SK-N-SH treated with all-trans-retinoic acid at 6 μM for 48 hours (cell line): ENCODE measurements at regions not wholly inside any gene's neighbourhood (a gene's known extent, or its start where the extent isn't known, plus 50 kb on each side); places are given as distances from the start of the nearest gene placed in this dataset.

Experiments
- ATAC-seq: fragments of 200-7000 bp; cut with Tn5 transposase; 3 replicates; pipeline ENCODE4 v1.9.1; 2020; ENCODE audit warnings: mild to moderate bottlenecking, moderate library complexity
- ARNTL ChIP-seq: fragments of 450-650 bp; formaldehyde crosslinking; IDR thresholded peaks from 2 replicates; pipeline ENCODE4 v1.5.0; 2020; ENCODE audit warnings: low read depth, mild to moderate bottlenecking, moderate library complexity, borderline replicate concordance
- BACH2 ChIP-seq: fragments of 250-450 bp; sonication (Bioruptor Pico); IDR thresholded peaks from 2 replicates; pipeline ENCODE4 v1.9.0; 2021; ENCODE audit warnings: mild to moderate bottlenecking, borderline replicate concordance
- ESRRG ChIP-seq: fragments of 250-450 bp; sonication (Bioruptor Pico); IDR thresholded peaks from 2 replicates; pipeline ENCODE4 v1.6.1; 2021; ENCODE audit warnings: mild to moderate bottlenecking
- GLIS3 ChIP-seq: fragments of 250-450 bp; sonication (Bioruptor Pico); IDR thresholded peaks from 2 replicates; pipeline ENCODE4 v1.5.0; 2020; ENCODE audit warnings: mild to moderate bottlenecking, moderate library complexity
- ISL1 ChIP-seq: fragments of 250-450 bp; sonication (Bioruptor Pico); IDR thresholded peaks from 2 replicates; pipeline ENCODE4 v2.1.2; 2022; ENCODE audit warnings: mild to moderate bottlenecking, moderate library complexity
- OSR1 ChIP-seq: fragments of 250-450 bp; sonication (Bioruptor Pico); IDR thresholded peaks from 2 replicates; pipeline ENCODE4 v1.8.0; 2022; ENCODE audit warnings: moderate library complexity, mild to moderate bottlenecking, inconsistent platforms
- PPARA ChIP-seq: fragments of 250-450 bp; sonication (Bioruptor Pico); IDR thresholded peaks from 2 replicates; pipeline ENCODE4 v1.5.0; 2020; ENCODE audit warnings: mild to moderate bottlenecking, borderline replicate concordance
- SNAI2 ChIP-seq: fragments of 250-450 bp; sonication (Bioruptor Pico); IDR thresholded peaks from 2 replicates; pipeline ENCODE4 v1.5.0; 2020; ENCODE audit warnings: mild to moderate bottlenecking, moderate library complexity
- TCF4 ChIP-seq: fragments of 250-450 bp; sonication (Bioruptor Pico); IDR thresholded peaks from 2 replicates; pipeline ENCODE4 v1.8.0; 2021; ENCODE audit warnings: mild to moderate bottlenecking, moderate library complexity, borderline replicate concordance
- TOX ChIP-seq: fragments of 250-450 bp; sonication (Bioruptor Pico); IDR thresholded peaks from 2 replicates; pipeline ENCODE4 v1.8.0; 2021; ENCODE audit warnings: mild to moderate bottlenecking, moderate library complexity, borderline replicate concordance
- ZC3H10 ChIP-seq: fragments of 250-450 bp; sonication (Bioruptor Pico); IDR thresholded peaks from 2 replicates; pipeline ENCODE4 v1.5.1; 2021; ENCODE audit warnings: mild to moderate bottlenecking, moderate library complexity
- ZFP30 ChIP-seq: fragments of 450-650 bp; formaldehyde crosslinking; IDR thresholded peaks from 2 replicates; pipeline ENCODE4 v1.5.0; 2022; ENCODE audit warnings: mild to moderate bottlenecking, moderate library complexity
- ZNF565 ChIP-seq: fragments of 450-650 bp; formaldehyde crosslinking; conservative IDR thresholded peaks from 2 replicates; pipeline ENCODE4 v1.5.0; 2020; ENCODE audit warnings: low read depth, mild to moderate bottlenecking, moderate library complexity
- ZNF70 ChIP-seq: fragments of 450-650 bp; formaldehyde crosslinking; IDR thresholded peaks from 2 replicates; pipeline ENCODE4 v1.5.0; 2020; ENCODE audit warnings: mild to moderate bottlenecking, moderate library complexity
- ZNF8 ChIP-seq: fragments of 450-650 bp; formaldehyde crosslinking; IDR thresholded peaks from 2 replicates; pipeline ENCODE4 v1.5.0; 2020; ENCODE audit warnings: mild to moderate bottlenecking, moderate library complexity
- TF ChIP-seq, protein P1 (sequence below): fragments of 250-450 bp; sonication (Bioruptor Pico); IDR thresholded peaks from 2 replicates; pipeline ENCODE4 v1.8.0; 2020; ENCODE audit warnings: mild to moderate bottlenecking, moderate library complexity, borderline replicate concordance
- TF ChIP-seq, protein P2 (sequence below): fragments of 250-450 bp; sonication (Bioruptor Pico); IDR thresholded peaks from 2 replicates; pipeline ENCODE4 v1.5.0; 2020; ENCODE audit warnings: mild to moderate bottlenecking, moderate library complexity
- TF ChIP-seq, protein P3 (sequence below): fragments of 250-450 bp; sonication (Bioruptor Pico); IDR thresholded peaks from 2 replicates; pipeline ENCODE4 v1.8.0; 2021; ENCODE audit warnings: low read depth, mild to moderate bottlenecking, moderate library complexity, borderline replicate concordance
- TF ChIP-seq, protein P4 (sequence below): fragments of 250-450 bp; sonication (Bioruptor Pico); IDR thresholded peaks from 2 replicates; pipeline ENCODE4 v1.5.1; 2020; ENCODE audit warnings: low read depth, mild to moderate bottlenecking, moderate library complexity

DNA sequence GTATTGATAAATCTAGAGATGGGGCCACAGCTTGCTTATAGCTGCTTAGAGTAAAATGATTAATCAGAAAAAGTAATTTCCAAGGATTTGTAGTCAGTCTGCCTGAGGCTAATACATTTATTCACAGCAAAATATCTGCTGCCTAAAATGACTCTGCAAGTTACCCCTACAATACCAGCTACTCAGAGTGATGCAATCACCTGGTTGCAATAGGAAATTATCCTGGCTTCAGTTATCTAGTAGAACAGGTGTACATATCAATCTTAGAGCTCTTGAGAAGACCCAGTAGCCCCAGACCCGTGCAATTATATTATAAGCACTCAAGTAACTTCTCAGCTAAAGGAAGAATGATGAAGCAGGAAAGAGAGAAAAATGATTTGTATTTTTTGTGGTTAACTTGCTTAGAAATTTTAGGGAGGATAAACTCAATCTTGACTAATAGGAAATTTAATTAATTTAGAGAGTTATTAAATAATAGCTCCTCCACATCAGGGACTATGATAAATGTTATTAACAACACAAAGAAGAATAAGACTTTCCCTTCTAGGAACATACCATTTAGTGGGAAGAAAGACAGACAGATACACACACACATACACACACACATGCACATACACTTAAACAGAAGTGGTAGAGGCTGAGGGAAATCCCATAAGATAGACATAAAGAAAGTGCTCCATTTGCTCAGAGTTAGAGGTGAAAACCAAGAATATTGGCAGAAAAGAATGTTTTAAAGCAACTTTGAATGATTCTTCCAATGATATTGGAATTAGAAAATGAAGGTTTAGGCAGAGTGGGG, 140.4 kb upstream of the PRSS1 start (continued):
- TF ChIP-seq, protein P1, sequence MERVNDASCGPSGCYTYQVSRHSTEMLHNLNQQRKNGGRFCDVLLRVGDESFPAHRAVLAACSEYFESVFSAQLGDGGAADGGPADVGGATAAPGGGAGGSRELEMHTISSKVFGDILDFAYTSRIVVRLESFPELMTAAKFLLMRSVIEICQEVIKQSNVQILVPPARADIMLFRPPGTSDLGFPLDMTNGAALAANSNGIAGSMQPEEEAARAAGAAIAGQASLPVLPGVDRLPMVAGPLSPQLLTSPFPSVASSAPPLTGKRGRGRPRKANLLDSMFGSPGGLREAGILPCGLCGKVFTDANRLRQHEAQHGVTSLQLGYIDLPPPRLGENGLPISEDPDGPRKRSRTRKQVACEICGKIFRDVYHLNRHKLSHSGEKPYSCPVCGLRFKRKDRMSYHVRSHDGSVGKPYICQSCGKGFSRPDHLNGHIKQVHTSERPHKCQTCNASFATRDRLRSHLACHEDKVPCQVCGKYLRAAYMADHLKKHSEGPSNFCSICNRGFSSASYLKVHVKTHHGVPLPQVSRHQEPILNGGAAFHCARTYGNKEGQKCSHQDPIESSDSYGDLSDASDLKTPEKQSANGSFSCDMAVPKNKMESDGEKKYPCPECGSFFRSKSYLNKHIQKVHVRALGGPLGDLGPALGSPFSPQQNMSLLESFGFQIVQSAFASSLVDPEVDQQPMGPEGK (CRISPR knock-in tag) = no peak
- TF ChIP-seq ESRRG (CRISPR knock-in tag) (no peak), ZNF565 (CRISPR knock-in tag) (no peak)

DNA sequence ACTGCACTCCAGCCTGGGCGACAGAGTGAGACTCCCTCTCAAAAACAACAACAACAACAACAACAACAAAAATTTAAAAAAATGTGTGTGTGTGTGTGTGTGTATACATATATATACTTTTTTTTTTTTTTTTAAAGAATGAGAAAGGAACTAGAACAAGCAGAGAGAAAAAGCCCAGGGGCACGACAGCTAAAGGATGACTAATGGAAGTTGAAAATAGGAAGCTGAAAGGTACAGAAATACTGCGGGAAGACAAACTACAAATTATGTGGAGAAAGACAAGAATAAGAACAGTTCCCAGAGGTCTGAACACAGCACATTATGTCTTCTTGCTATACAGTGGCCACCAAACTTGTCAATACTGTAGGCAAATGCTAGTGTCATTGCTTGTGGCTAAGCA, 141.9 kb upstream of the PRSS1 start:
- no peak for ATAC-seq

DNA sequence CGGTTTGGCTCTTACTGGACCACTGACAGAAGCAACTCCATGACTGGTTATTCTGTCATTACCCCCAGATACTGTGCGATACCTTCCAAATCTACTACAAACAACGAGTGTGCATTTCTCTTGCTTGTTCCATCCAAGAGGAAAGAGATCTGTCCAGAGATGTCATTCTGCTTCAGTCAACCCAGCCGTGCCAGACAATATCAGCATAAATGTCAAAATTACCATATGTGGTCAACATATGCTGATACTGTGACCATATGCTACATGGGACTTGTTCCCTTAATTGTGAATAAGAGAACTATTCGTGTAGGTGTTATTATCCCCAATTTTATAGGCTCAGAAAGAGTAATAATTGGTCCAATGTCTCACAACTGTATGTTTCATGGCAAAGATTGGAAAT, 143.2 kb upstream of the PRSS1 start:
- ATAC-seq = no peak

More for the DNA sequence above, 141.9 kb upstream of the PRSS1 start:
- TF ChIP-seq SNAI2 (no peak), ZFP30 (CRISPR knock-in tag) (no peak), ZNF70 (CRISPR knock-in tag) (no peak), ARNTL (no peak)
- TF ChIP-seq, protein P2, sequence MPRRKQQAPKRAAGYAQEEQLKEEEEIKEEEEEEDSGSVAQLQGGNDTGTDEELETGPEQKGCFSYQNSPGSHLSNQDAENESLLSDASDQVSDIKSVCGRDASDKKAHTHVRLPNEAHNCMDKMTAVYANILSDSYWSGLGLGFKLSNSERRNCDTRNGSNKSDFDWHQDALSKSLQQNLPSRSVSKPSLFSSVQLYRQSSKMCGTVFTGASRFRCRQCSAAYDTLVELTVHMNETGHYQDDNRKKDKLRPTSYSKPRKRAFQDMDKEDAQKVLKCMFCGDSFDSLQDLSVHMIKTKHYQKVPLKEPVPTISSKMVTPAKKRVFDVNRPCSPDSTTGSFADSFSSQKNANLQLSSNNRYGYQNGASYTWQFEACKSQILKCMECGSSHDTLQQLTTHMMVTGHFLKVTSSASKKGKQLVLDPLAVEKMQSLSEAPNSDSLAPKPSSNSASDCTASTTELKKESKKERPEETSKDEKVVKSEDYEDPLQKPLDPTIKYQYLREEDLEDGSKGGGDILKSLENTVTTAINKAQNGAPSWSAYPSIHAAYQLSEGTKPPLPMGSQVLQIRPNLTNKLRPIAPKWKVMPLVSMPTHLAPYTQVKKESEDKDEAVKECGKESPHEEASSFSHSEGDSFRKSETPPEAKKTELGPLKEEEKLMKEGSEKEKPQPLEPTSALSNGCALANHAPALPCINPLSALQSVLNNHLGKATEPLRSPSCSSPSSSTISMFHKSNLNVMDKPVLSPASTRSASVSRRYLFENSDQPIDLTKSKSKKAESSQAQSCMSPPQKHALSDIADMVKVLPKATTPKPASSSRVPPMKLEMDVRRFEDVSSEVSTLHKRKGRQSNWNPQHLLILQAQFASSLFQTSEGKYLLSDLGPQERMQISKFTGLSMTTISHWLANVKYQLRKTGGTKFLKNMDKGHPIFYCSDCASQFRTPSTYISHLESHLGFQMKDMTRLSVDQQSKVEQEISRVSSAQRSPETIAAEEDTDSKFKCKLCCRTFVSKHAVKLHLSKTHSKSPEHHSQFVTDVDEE (CRISPR knock-in tag) = no peak

DNA sequence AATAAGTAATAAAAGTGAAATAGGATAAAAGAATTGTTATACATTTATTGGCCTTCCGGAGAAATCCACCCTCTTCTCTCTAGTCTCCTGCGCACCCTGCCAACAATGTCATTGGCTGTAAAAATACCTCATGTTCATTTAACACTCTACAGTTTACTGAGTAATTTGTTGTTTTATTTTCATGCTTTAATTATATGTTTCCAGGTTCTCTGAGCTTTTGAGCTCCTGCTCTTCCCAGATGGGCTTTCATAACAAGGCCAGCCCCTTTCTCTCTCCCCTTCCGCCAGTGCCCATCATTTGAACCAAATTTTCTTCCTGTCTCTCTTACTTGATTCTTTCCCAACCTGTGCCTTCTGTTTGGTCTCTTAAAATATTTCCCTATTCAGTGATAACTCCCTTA, 144.6 kb upstream of the PRSS1 start:
- ATAC-seq = no peak
- TF ChIP-seq ZNF8 (CRISPR knock-in tag) = no peak
- TF ChIP-seq ZNF565 (CRISPR knock-in tag) = no peak
- no peak for TF ChIP-seq ZFP30 (CRISPR knock-in tag)
- no peak for TF ChIP-seq ZNF70 (CRISPR knock-in tag)
- TF ChIP-seq GLIS3 (CRISPR knock-in tag) = no peak
- TF ChIP-seq TCF4 (CRISPR knock-in tag) = no peak
- TF ChIP-seq, all 23 proteins: peak for 0

More for the DNA sequence above, 143.2 kb upstream of the PRSS1 start:
- TF ChIP-seq TOX (CRISPR knock-in tag) (no peak), BACH2 (CRISPR knock-in tag) (no peak)

DNA sequence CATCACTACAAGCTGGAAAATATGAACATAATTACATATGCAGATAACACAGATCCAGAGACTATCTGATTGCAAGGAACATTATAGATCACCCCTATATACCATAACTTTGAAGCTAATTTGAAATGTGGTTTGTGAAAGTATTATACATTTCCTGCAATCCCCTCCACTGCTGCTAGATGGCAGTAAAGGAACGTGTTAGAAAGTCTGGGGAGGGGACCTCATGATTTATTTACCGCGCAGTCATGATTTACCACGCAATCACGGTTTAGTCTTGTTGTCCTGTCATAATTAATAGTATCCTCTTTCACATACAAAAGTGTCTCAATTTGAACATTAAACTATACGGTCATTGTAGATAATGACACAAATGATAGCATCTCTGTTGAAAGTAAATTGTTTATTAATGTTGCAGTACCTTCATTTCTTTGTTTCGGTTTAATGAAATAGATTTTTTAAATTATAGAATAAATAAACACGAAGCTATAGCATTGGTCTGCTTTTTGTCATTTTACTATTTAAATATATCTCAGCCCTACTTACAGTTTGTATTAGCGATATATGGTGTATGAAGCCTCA, 145.3 kb upstream of the PRSS1 start:
- ATAC-seq = peak; percentile 74
- TF ChIP-seq TCF4 (CRISPR knock-in tag) (no peak), ZC3H10 (CRISPR knock-in tag) (no peak), OSR1 (CRISPR knock-in tag) (no peak), ISL1 (CRISPR knock-in tag) (no peak), TOX (CRISPR knock-in tag) (no peak), ESRRG (CRISPR knock-in tag) (no peak), ZNF565 (CRISPR knock-in tag) (no peak), PPARA (CRISPR knock-in tag) (no peak), ZNF70 (CRISPR knock-in tag) (no peak)
- TF ChIP-seq, protein P3, sequence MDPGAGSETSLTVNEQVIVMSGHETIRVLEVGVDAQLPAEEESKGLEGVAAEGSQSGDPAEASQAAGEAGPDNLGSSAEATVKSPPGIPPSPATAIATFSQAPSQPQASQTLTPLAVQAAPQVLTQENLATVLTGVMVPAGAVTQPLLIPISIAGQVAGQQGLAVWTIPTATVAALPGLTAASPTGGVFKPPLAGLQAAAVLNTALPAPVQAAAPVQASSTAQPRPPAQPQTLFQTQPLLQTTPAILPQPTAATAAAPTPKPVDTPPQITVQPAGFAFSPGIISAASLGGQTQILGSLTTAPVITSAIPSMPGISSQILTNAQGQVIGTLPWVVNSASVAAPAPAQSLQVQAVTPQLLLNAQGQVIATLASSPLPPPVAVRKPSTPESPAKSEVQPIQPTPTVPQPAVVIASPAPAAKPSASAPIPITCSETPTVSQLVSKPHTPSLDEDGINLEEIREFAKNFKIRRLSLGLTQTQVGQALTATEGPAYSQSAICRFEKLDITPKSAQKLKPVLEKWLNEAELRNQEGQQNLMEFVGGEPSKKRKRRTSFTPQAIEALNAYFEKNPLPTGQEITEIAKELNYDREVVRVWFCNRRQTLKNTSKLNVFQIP (CRISPR knock-in tag) = no peak
- TF ChIP-seq, protein P1 (CRISPR knock-in tag) = no peak
- TF ChIP-seq, protein P2 (CRISPR knock-in tag) = no peak
- TF ChIP-seq, protein P4, sequence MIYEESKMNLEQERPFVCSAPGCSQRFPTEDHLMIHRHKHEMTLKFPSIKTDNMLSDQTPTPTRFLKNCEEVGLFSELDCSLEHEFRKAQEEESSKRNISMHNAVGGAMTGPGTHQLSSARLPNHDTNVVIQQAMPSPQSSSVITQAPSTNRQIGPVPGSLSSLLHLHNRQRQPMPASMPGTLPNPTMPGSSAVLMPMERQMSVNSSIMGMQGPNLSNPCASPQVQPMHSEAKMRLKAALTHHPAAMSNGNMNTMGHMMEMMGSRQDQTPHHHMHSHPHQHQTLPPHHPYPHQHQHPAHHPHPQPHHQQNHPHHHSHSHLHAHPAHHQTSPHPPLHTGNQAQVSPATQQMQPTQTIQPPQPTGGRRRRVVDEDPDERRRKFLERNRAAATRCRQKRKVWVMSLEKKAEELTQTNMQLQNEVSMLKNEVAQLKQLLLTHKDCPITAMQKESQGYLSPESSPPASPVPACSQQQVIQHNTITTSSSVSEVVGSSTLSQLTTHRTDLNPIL (CRISPR knock-in tag) = no peak
